ENCODE measurements at regions not wholly inside any gene's neighbourhood (a gene's known extent, or its start where the extent isn't known, plus 50 kb on each side); places are given as distances from the start of the nearest gene placed in this dataset.

DNA sequence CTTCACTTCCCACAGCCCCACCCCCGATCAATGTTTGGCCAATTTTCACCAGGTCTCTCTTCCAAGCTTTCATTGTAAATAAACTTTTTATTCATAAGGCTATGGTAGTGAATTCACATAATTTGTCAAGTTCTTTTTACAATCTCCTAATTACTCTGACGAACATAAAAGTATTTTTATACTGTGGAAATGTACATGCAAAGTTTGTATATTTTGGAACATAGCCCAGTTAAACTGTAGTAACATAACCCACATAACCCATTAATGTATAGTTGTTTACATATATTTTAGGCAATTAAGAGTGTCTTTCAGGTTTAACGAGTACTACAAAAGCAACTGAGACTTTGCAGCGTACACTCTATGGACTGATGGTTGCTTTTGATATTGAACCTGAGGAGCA lies 228.3 kb upstream of the ERBB4 start:
- H2BK120ac ChIP-seq (ENCODE audit: low read depth, low read length, poor library complexity, severe bottlenecking): no peak overlapping the region
- H3K4ac ChIP-seq (ENCODE audit: low read depth, low read length): no peak overlapping the region
- no peak overlapping the region for H4K8ac ChIP-seq (replicated peaks; ENCODE audit: insufficient read length, low read depth, low read length)
- H3K4me2 ChIP-seq (ENCODE audit: insufficient read depth, insufficient read length, low read length): no peak overlapping the region
- H3K27me3 ChIP-seq (ENCODE audit: insufficient read depth, low read length): no peaks in the 10 kb centered on the region
- H3K18ac ChIP-seq (ENCODE audit: insufficient read length, low read depth, low read length): no peak overlapping the region
- Mint-ChIP-seq H3K27ac (no peak overlapping the region), H3K9me3 (no peaks in the 10 kb centered on the region), H3K4me3 (no peak overlapping the region), H3K36me3 (ENCODE audit: insufficient read depth in 1 of 3, low read depth in 3 of 3) (no peaks in the 10 kb centered on the region), H3K4me1 (peaks cover 3 to 6% of the 10 kb centered on the region in 2 experiments; a peak in 3 of 4 replicates), H3K27me3 (ENCODE audit: low read depth) (no peaks in the 10 kb centered on the region)
- no peak overlapping the region for H4K5ac ChIP-seq (ENCODE audit: insufficient read length, low read depth, low read length)
- H2AFZ ChIP-seq (ENCODE audit: low read length): no peak overlapping the region
- H3K79me2 ChIP-seq (ENCODE audit: insufficient read depth, low read length): no peaks in the 10 kb centered on the region
- no peak overlapping the region for H3K14ac ChIP-seq (ENCODE audit: insufficient read depth, low read length)
- H2BK20ac ChIP-seq (ENCODE audit: low read depth, low read length, poor library complexity, severe bottlenecking): no peak overlapping the region
- TF ChIP-seq, protein P1, sequence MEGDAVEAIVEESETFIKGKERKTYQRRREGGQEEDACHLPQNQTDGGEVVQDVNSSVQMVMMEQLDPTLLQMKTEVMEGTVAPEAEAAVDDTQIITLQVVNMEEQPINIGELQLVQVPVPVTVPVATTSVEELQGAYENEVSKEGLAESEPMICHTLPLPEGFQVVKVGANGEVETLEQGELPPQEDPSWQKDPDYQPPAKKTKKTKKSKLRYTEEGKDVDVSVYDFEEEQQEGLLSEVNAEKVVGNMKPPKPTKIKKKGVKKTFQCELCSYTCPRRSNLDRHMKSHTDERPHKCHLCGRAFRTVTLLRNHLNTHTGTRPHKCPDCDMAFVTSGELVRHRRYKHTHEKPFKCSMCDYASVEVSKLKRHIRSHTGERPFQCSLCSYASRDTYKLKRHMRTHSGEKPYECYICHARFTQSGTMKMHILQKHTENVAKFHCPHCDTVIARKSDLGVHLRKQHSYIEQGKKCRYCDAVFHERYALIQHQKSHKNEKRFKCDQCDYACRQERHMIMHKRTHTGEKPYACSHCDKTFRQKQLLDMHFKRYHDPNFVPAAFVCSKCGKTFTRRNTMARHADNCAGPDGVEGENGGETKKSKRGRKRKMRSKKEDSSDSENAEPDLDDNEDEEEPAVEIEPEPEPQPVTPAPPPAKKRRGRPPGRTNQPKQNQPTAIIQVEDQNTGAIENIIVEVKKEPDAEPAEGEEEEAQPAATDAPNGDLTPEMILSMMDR (conservative IDR thresholded peaks at IDR 0.05): no peak
- no peaks in the 10 kb centered on the region for H3K9me3 ChIP-seq (ENCODE audit: control insufficient read depth, low read depth, low read length)
- WGBS (ENCODE audit: extremely low coverage, insufficient read length, low lambda C conversion rate): no CpG with 5 or more reads among the region's 4 CpGs
- H2BK15ac ChIP-seq (ENCODE audit: low read depth, low read length): no peak overlapping the region
- H3K56ac ChIP-seq (ENCODE audit: insufficient read length, low read depth, low read length): no peak overlapping the region
- no peaks in the 10 kb centered on the region for H3K23me2 ChIP-seq (ENCODE audit: insufficient read length, low read depth, low read length, poor library complexity, severe bottlenecking)
- H2AK5ac ChIP-seq (ENCODE audit: insufficient read length, low read length): no peak overlapping the region
- no peaks in the 10 kb centered on the region for H3K79me1 ChIP-seq (ENCODE audit: insufficient read depth, low read depth, low read length, poor library complexity, severe bottlenecking)
- no peak overlapping the region for H2BK5ac ChIP-seq (ENCODE audit: insufficient read length, low read length)
- H3K27ac ChIP-seq (ENCODE audit: insufficient read length, low read depth, low read length): no peak overlapping the region
- no peak overlapping the region for H2BK12ac ChIP-seq (ENCODE audit: insufficient read length, low read depth, low read length)
- H3K4me1 ChIP-seq (ENCODE audit: insufficient read depth, low read length): no peaks in the 10 kb centered on the region
- H3K9ac ChIP-seq (ENCODE audit: extremely low read depth, insufficient read length, low read length): no peak overlapping the region
- H4K91ac ChIP-seq (ENCODE audit: insufficient read length, low read depth, low read length): no peak overlapping the region
- no peak for DNase-seq
- no peak overlapping the region for H3K23ac ChIP-seq (ENCODE audit: insufficient read length, low read depth, low read length)
- no peaks in the 10 kb centered on the region for H4K20me1 ChIP-seq (ENCODE audit: control insufficient read depth, insufficient read depth, insufficient read length)
- no peak overlapping the region for H3T11ph ChIP-seq (ENCODE audit: low read length)
